ENCODE measurements at regions not wholly inside any gene's neighbourhood (a gene's known extent, or its start where the extent isn't known, plus 50 kb on each side); places are given as distances from the start of the nearest gene placed in this dataset.

GRCh38 chr5:123814801-123815470, 303.0 kb downstream of the CSNK1G3 start:
- no peaks in the 10 kb centered on the region for H3K36me3 ChIP-seq
- no peak for TF ChIP-seq POLR2AphosphoS5 (IDR thresholded peaks at IDR 0.05)
- TF ChIP-seq EP300 (IDR thresholded peaks at IDR 0.05): no peak
- no peak for TF ChIP-seq CTCF (IDR thresholded peaks at IDR 0.05)
- no peak for TF ChIP-seq POLR2A (IDR thresholded peaks at IDR 0.05)
- intact Hi-C loops (cut with DNase I; ENCODE audit: low total_unique reads): no loop called here
- H3K9me3 ChIP-seq: no peaks in the 10 kb centered on the region
- H3K27ac ChIP-seq: no peak overlapping the region
- H3K4me3 ChIP-seq: no peak overlapping the region
- DNase-seq: no peak
- WGBS, 5 donors: 56 to 70% (median 64%) methylated on average over 8 of the region's 8 CpGs
- H3K27me3 ChIP-seq: no peaks in the 10 kb centered on the region
- peaks cover 0 to 27% (median 15%) of the 10 kb centered on the region in 4 donors for H3K4me1 ChIP-seq

DNA sequence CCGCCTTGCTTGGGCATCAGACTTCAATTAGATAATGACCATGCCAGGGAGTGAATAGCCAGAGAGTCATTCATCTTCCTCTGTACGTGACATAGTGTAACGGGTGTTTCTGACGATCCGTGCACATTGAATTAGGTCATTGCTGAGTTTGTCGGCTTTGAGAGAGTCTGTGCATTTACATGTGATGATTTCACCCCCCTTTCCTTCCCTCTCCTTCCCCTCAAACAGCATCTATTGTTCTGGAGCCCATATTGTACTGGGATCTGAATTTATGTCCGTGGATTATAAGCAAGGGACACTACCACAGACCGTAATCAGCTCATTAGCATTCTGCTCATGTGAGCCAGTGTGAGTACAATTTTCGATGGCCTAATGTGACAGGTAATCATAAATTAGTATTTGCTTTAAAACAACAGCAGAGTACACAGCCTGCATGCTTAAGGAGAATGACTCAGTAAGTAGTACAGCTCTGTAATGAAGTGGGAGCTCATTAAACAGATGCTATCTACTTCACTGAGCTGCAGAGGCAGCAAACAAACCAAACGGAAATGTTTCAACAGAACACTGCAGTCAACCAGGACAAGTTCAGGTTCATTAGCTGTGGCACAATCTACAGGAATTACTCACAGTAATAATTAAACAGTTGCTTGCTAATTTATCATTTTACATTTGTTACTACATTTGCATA, 302.1 kb downstream of the CSNK1G3 start:
- H3K4me1 ChIP-seq: peaks cover 0 to 36% (median 18%) of the 10 kb centered on the region in 4 donors
- no peak overlapping the region for H3K4me3 ChIP-seq
- TF ChIP-seq POLR2AphosphoS5 (IDR thresholded peaks at IDR 0.05) (peak in 1 of 3 donors; percentile 19), CTCF (IDR thresholded peaks at IDR 0.05) (no peak)
- intact Hi-C loops (cut with DNase I; ENCODE audit: low total_unique reads): no loop called here
- no peaks in the 10 kb centered on the region for H3K36me3 ChIP-seq
- 41 to 52% (median 47%) methylated on average over 10 of the region's 10 CpGs for WGBS, 5 donors
- DNase-seq: peak in 1 of 2 donors; percentile 72
- no peaks in the 10 kb centered on the region for H3K27me3 ChIP-seq
- H3K9me3 ChIP-seq: no peaks in the 10 kb centered on the region
- no peak overlapping the region for H3K27ac ChIP-seq

- 68 to 81% (median 78%) methylated on average over 3 of the region's 3 CpGs for WGBS, 5 donors
Observed at GRCh38 chr5:123813264-123813663, 301.3 kb downstream of the CSNK1G3 start.

GRCh38 chr5:123811831-123812230, 299.9 kb downstream of the CSNK1G3 start:
- intact Hi-C loops (cut with DNase I; ENCODE audit: low total_unique reads): no loop called here
- no peak overlapping the region for H3K27ac ChIP-seq
- H3K4me1 ChIP-seq: peaks cover 0 to 34% (median 18%) of the 10 kb centered on the region in 4 donors
- no peaks in the 10 kb centered on the region for H3K36me3 ChIP-seq
- no peak overlapping the region for H3K4me3 ChIP-seq
- 91 to 98% (median 95%) methylated on average over 2 of the region's 2 CpGs for WGBS, 5 donors
- H3K9me3 ChIP-seq: no peaks in the 10 kb centered on the region
- DNase-seq: no peak
- H3K27me3 ChIP-seq: no peaks in the 10 kb centered on the region
- no peak for TF ChIP-seq CTCF (IDR thresholded peaks at IDR 0.05)
- no peak for TF ChIP-seq POLR2A (IDR thresholded peaks at IDR 0.05)
- no peak for TF ChIP-seq POLR2AphosphoS5 (IDR thresholded peaks at IDR 0.05)
- TF ChIP-seq EP300 (IDR thresholded peaks at IDR 0.05): no peak

More at GRCh38 chr5:123813264-123813663, 301.3 kb downstream of the CSNK1G3 start:
- no peaks in the 10 kb centered on the region for H3K27me3 ChIP-seq
- intact Hi-C loops (cut with DNase I; ENCODE audit: low total_unique reads): no loop called here
- peaks cover 0 to 34% (median 18%) of the 10 kb centered on the region in 4 donors for H3K4me1 ChIP-seq
- no peak overlapping the region for H3K4me3 ChIP-seq
- DNase-seq: no peak
- H3K36me3 ChIP-seq: no peaks in the 10 kb centered on the region
- TF ChIP-seq POLR2A (IDR thresholded peaks at IDR 0.05): no peak
- no peak for TF ChIP-seq CTCF (IDR thresholded peaks at IDR 0.05)
- no peak for TF ChIP-seq POLR2AphosphoS5 (IDR thresholded peaks at IDR 0.05)
- TF ChIP-seq EP300 (IDR thresholded peaks at IDR 0.05): no peak
- no peaks in the 10 kb centered on the region for H3K9me3 ChIP-seq
- H3K27ac ChIP-seq: no peak overlapping the region

Measured in stomach (tissue), 8 donors.